Forelimb muscle (tissue), 1 donor: ENCODE measurements at regions not wholly inside any gene's neighbourhood (a gene's known extent, or its start where the extent isn't known, plus 50 kb on each side); places are given as distances from the start of the nearest gene placed in this dataset.
"Not testable (repeated sequence)": the region's sequence is repeated elsewhere in the genome, so short reads cannot be mapped to it uniquely, and the experiment has no call there.

Source experiments
- DNase-seq: peaks from one replicate; pipeline ENCODE4 v3.0.0-alpha.2; 2013; ENCODE audit warnings: low read depth

DNA sequence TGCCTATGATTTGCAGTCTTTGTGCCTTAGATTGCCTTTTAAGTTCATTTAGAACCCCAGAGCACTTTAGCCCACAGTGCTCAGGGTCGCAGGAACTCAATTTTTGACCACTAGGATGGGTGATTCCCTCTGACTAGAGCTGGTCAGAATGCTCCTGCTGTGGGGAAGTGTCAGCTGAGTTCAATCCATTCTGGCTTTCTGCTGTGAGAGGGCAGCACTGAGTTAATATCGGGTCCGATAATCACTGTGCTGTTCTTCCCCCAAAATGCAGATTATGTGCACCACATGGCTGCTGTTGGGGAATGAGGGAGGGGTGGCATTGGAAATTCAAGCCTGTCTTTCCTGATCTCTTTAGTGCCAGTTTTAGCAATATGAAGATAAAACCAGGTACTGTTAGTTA, 886.4 kb downstream of the DNAJB9 start:
- DNase-seq, result no peak

DNA sequence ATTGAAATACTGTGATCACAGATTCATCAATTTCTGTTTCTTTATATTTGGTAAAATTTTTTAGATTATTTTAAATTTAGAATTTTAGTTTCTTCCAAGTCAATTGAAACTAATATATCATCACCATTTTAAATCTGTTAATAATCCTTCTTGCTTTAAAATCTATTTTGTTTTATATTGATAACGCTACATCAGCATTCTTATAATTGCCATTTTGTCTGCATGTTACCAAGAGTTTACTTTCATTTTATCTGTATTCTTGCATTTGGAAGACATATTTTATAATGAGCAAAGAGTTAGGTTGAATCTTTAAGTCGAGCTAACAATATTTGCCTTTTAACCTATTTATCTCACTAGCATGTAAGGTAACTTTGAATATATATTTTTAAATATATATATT, 890.6 kb downstream of the DNAJB9 start:
- DNase-seq, result no peak

DNA sequence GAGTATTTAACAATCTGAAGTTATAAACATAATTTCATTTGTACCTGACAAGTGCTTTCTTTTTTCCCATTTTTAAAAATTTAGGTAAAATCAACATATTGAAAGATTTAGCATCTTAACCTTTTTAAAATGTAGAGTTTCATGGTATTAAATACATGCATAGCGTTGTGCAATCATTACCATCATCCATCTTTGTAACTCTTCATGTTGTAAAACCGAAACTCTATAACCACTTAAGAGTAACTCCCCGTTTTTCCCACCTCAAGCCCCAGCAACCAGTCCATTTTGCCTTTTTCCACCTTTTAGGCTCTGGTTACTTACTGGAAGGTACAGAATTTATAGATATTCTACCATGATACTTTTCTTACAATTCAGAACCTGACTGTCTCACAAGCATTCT, 892.5 kb downstream of the DNAJB9 start:
- DNase-seq, result no peak

DNA sequence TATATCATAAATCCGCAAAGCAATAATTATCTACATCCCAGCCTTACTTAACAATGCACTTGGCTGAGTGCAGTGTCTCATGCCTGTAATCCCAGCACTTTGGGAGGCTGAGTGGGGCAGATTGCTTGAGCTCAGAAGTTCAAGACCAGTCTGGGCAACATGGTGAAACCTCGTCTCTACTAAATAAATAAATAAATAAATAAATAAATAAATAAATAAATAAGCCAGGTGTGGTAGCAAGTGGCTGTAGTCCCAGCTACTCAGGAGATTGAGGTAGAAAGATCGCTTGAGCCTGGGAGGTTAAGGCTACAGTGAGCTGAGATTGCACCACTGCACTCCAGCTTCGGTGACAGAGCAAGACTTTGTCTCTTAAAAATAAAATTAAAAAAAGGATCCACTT, 898.1 kb downstream of the DNAJB9 start:
- not testable (repeated sequence) for DNase-seq

DNA sequence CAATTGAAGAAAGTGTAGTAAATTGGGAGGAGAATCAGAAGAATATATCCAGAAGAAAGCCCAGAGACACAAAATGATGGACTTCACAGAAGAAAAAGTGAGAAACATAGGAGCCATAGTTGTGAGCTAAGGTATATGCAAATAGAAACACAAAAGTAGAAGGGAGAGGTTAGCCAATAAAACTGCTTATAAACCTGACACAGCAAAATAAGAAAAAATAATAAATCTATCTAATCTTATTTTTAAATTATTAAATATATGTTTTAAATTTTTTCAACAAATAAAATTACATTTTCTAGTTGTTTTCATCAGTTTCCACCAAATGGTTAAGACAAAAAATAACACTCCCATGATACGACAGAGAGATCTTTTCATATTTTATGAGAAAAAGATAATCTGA, 903.5 kb downstream of the DNAJB9 start:
- no peak for DNase-seq

DNA sequence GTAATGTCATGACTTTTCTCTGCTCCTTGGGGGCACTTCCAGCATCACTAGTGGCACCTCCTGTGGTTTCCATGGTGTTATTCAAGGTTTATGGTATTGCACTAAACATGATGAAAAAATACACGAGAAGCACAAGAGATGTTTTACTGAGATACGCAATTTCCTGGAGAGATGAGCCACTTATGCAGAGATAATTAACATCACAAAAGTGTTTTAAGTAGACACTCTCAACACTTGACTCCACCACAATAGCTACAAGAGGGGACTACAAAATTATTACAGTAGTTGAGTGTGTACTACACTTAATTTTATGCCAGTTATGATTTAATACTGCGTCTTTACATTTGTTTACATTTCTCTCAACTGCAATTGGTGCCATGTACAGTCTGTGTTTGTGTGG, 906.7 kb downstream of the DNAJB9 start:
- no peak for DNase-seq

DNA sequence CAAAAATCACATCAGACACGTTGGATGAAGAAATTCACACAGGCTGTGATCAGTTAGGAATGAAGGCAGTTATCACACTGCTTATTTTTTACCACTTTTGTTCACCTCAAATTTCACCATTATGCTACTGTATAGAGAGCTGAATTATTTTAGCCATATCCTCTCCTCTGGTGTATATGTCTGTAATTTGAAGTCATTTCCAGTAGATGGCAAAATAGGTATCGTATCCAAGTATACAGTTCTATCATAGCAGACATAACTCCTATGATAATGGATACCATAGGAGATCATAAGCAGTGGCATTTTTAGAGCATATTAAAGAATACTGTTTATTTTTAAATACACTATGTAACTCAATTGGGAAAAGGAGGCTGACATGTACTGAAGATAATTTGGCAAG, 909.7 kb downstream of the DNAJB9 start:
- DNase-seq, result no peak

DNA sequence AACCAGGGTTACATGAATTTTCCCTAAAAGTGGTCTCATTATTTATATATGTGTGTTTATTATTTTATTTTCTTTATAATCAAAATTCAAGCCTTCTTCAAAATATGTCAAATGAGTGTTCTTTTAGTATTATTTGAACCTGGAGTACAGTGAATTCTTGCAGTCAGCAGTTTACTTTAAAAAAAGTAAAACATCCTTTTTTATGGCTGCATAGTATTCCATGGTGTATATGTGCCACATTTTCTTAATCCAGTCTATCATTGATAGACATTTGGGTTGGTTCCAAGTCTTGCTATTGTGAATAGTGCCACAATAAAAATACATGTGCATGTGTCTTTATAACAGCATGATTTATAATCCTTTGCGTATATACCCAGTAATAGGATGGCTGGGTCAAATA, 920.9 kb downstream of the DNAJB9 start:
- not testable (repeated sequence) for DNase-seq

DNA sequence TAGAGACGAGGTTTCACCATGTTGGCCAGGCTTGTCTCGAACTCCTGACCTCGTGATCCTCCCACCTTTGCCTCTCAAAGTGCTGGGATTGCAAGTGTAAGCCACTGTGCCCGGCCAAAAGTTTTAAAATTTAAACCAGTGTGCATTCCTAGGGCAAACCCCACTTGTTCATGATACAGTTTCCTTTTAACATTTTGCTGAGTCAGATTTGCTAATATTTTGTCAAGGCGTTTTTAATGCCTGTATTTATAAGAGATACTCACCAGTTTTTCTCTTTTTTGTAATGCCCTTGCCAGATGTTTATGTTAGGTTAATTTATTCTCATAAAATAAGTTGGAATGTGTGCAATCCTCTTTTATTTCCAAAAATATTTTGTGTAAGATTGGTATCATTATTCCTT, 927.4 kb downstream of the DNAJB9 start:
- DNase-seq, result no peak

DNA sequence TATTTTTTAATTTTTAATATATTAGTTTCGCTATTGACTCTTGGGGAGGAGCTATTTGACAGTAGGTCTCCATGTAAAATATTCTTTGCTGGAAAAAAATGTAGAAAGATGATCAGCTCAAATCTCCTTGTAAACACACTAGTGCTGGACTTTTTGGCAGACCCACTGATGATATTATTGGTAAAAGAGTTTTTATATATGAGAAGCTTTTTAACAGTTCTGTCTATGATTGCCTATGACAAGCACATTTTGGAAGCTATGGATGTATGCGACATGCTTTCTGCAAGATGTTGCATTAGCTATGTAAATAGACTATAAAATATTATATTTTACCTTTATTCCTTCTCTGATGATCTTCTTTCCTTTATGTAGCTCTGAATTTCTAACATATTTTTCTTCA, 928.5 kb downstream of the DNAJB9 start:
- no peak for DNase-seq

DNA sequence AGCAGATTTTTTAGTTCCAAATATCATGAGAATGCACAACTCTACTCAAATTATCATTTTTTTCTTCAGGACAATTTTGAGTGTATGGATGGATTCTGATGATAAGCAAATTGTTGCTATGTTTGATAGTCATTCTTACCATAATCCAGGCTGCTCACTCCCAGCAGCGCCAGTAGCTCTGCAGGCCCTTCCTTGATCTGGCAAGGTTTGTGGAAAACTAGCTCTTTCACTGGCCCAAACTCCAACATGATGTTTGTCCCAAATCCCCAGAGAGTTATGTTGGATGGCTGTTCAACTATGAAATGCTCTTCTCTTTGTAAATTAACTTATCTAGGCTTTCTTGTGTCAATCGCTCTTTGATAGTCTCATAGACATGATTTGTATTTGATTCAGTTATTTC, 933.7 kb downstream of the DNAJB9 start:
- no peak for DNase-seq

DNA sequence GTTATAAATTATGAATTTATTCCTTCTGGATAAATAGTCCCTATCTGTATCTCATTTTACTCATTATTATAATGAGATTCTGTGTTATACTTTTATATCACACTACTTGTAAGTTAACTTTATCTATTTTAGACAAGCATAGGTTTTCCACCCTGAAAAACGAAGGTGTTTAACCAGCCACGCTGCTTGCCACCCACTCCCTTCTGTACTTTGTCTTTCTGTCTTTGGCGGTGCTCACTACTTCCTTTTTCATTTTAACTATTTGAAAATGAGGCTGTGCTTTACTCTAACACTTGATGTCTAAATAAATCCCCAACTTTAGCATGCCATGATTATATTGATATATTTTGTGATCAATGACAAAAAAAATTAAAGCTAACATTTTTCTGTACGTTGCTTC, 952.9 kb downstream of the DNAJB9 start:
- no peak for DNase-seq

DNA sequence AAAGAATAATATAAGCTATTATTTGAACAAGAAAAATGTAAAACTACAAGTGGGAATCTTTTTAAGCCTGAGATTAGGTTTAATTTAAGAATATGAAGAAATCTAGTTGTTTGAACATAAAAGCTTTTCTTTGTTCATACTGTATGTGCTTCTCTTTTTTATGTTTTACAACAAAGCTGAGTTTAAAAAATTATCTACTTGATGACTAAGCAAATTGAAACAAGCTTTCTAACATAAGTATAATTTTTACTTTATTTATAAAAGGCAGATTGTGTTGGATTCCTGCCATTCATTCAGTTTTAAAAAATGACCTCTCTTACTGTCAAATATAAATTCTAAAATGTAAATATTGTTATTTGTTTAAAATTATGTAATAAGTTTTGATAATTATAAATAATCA, 958.2 kb downstream of the DNAJB9 start:
- no peak for DNase-seq

DNA sequence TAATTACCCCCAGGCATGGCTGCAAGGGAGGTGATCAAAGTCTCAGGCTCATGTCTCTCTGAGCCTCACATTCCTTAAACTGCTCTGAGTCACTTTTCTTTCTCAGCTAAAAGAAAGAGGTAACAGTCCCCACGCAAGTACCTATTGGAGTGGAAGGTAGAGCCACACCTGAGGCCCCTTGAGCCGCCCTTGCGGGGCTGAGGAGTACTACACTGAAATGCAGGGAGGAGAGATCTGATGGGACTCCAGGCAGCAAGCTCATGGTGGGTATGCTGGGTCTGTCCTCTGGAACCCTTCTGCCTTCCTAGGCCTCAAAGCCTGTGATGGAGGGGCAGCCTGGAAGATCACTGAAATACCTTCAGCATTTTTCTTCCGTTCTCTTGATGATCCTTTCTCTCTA, 960.0 kb downstream of the DNAJB9 start:
- DNase-seq, result no peak

DNA sequence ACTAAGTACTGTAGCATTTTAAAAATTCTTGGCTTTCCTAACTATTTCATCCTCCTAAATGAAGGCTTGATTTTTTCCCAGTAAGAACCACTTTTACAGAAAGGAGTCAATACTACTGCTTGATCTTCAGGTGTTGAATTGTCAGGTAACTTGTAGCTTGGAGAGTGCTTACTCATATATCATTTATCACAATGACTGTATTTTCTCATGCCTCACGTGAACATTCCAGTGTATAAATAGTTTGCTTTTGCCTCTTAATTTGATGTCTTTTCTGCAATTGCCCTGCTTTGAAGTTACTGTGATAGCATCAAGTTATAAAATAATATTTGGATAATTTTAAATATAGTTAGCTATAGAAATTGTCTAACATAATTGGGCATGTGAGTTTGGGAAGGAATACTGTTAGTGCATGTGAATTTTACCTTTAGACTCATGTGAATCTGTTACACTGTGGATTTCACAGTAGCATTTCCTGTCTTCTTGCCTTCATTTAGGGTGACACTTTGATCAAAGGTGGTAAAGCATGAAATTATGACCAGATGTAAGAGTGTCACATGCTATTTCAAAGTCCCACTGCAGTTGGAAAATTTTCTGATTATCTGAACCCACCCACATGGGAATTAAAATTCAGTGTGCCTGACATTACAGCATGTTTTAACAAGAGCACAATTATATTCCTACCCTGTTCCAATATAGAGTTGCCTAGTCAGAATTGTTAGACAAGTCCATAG, 962.8 kb downstream of the DNAJB9 start:
- DNase-seq, result no peak

DNA sequence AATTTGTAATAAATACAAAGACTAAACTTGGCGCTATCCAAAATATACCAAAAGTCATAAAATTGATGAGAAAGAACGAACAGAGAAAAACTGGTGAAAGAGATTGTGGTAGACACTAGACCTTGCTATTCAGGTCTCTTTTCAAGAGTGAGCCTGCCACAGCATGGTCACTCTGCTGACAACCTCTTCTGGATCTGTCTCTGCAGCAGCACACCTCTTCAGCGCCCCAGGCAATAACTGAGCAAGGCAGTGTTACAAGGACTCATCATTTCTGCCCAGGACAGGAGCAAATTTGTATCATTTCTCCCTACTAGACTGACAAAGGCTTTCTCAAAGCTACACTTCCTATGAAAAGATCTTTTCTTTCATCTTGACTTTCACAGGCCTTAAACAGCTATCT, 976.0 kb downstream of the DNAJB9 start:
- DNase-seq, result no peak

DNA sequence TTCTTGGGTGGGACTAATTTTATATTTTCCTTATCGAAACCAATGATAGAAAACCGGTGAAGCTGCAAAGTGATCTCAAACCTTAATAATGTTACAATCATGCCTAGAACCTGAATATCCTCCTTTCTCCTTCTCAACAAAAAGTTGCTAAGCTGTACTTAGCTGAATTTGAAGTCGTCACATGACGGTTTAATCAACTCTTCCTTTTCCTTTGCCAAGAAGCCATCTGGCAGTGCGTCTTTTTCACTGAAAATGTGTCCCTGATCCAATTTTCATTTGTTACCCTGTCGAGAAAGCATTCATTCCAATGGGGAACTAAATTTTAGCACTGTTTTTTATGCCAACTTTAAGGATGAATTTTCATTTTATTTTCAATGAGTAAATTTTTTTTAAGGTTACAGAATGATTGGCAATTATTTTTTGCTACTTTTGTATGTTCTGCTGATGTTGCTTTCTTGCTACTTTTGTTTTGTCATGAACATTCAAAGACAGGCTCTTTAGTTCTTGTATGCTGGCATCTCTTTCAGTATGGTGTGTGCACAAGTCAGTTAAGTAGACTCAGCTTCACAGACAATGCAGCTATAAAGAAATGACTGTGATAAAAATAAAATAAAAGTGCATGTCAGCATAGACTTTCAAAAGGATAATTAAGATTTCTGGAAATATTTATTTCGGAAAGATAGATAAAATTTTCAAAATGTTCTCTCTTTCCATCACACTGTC, 980.0 kb downstream of the DNAJB9 start:
- DNase-seq, result peak; percentile 20

DNA sequence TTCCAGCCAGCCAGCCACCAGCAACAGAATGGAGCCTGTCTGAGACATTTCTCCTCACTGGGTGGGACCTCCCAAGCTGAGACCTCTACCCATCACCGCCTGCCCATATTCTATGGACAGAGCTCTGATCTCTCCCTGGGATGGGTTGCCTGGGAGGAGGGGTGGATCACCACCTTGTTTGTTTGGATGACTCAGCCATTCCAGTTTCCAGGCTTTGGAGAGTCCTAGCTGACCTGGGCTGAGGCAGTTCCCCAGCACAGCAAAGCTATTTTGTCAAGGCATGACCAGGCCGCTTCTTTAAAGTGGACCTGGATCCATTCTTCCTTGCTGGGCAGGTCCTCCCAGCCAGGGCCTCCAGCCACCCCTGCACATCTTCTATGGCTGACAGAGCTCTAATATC, 982.3 kb downstream of the DNAJB9 start:
- DNase-seq, result no peak

DNA sequence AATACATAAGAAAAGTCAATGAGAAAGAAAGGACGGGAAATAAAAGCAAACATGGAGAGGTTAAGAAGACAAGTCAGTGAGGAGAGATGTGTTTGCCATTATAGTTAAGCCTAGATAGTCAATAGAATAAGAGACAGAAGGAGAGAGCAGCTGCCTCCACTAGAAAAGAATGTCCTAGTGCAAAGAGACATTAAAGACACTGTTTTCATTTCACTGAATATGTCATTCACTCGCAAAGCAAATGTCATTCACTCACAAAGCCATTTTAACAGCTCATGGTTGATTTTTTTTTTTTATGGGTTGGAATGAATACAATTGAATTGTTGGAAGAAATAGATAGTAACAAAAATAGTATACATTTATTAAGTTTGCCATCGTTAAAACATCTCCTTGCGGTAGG, 1007.6 kb downstream of the DNAJB9 start:
- no peak for DNase-seq

DNA sequence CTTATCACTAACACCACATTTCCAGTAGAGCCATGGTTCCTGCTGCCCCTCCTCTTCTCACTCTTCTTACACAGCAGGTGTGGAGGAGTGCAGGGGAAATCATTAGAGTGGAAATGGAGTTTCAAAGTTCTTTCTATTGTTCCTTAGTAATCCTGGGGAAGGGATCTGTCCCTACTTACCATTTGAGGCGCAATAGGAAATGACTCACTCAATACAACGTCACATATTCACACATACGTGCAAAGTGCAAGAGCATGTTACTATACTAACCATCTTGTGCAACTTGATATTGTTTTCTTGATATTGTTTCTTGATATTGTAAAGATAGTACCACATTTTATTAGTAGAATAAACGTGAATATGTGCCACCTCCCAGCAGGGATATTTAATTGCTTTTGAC, 1010.2 kb downstream of the DNAJB9 start:
- DNase-seq, result no peak

DNA sequence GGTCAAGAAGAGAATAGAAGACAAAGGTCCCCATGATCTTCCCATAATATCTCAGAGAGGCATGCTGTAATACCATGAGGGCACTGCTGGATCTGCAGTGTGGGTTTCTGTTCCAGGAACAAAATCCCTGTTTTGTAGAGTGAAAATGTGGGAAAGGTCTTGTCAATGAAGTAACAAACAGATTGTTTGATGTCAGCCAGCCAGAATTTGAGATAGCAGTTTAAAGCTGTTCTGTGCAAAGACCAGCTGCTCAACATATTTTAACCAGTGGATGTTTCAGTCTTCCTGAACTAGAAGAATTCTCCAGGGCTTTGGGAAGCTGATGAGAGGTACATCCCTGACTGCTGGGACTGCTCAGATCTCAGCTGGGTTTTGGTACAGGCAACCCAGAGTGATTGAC, 1012.5 kb downstream of the DNAJB9 start:
- DNase-seq, result no peak

DNA sequence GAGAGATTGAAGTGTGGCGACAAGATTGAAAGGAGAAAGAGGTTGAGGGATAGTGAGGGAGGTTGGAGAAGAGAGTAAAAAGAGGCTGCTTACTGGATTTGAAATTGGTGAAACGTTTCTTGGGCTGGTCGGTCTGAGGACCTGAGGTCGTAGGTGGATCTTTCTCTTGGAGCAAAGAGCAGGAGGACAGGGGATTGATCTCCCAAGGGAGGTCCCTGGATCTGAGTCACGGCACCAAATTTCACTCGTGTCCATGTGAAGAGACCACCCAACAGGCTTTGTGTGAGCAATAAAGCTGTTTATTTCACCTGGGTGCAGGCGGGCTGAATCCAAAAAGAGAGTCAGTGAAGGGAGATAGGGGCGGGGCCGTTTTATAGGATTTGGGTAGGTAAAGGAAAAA, 1027.3 kb downstream of the DNAJB9 start:
- DNase-seq, result not testable (repeated sequence)

DNA sequence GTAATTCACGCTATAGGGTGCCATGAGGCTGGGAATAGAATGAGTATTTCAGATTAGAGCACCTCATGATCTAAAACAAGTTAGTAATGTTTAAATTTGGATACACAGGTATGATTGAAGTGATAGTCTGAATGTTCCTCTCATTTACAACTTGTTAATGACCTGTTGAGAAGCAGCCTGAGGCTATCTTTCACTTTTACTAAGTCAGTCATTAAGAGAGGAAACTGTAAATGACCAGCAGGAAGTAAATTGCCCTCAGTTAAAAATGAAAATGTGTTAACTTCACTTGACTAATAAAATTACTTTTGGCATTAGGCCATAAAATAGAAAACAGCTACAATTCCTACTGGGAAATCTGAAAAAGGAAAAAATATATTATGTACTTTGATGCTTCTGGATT, 1042.0 kb downstream of the DNAJB9 start:
- DNase-seq, result no peak
